RWPE1 (cell line): ENCODE measurements at regions not wholly inside any gene's neighbourhood (a gene's known extent, or its start where the extent isn't known, plus 50 kb on each side); places are given as distances from the start of the nearest gene placed in this dataset.

ENCODE experiments used
- CTCF ChIA-PET: fragments of 350-600 bp; sonication (Branson Sonifier 250); formaldehyde crosslinking; extraction: SDS; loops from one replicate; lab custom pipeline; 2021; lab: Yijun Ruan, JAX
- POLR2A ChIA-PET: fragments of 400-600 bp; formaldehyde crosslinking; extraction: SDS; loops from one replicate; lab custom pipeline; 2020; ENCODE audit warnings: antibody characterized with exemption; ENCODE audit not compliant: low non-redundant PET; lab: Yijun Ruan, JAX
- DNase-seq: peaks from one replicate; pipeline ENCODE4 v3.0.0; 2012; ENCODE audit warnings: low spot score
- H3K27ac ChIP-seq: fragments of 450-650 bp; 2 replicates; pipeline ENCODE4 v1.5.1; 2017
- TF ChIP-seq, protein P1 (sequence below): fragments of 450-650 bp; conservative IDR thresholded peaks from 2 replicates; pipeline ENCODE4 v1.5.1; 2017; ENCODE audit warnings: low read depth, mild to moderate bottlenecking

DNA sequence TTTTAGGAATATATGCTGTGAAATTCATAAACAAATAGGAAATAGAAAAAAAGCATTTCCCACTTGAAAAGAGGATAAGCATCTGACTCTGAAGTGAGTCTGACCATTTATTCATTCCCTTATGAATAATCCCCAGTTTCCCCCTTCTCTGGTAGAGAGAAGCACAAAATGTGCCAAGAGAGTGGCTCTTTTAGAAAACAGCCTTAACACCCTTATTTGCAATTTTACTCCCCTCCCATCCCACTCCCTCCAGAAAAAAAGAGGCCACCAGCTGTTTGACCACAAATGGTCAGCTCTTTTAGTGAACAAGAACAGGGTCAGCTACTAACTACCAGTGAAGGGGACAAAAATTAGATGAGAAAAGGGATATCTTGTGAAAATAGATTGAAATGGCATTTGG lies 184.5 kb upstream of the ADAMTS9 start:
- H3K27ac ChIP-seq, result no peak overlapping the region
- ChIA-PET POLR2A (no interaction called here), CTCF (no interaction called here)
- TF ChIP-seq, protein P1, sequence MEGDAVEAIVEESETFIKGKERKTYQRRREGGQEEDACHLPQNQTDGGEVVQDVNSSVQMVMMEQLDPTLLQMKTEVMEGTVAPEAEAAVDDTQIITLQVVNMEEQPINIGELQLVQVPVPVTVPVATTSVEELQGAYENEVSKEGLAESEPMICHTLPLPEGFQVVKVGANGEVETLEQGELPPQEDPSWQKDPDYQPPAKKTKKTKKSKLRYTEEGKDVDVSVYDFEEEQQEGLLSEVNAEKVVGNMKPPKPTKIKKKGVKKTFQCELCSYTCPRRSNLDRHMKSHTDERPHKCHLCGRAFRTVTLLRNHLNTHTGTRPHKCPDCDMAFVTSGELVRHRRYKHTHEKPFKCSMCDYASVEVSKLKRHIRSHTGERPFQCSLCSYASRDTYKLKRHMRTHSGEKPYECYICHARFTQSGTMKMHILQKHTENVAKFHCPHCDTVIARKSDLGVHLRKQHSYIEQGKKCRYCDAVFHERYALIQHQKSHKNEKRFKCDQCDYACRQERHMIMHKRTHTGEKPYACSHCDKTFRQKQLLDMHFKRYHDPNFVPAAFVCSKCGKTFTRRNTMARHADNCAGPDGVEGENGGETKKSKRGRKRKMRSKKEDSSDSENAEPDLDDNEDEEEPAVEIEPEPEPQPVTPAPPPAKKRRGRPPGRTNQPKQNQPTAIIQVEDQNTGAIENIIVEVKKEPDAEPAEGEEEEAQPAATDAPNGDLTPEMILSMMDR, result no peak
- DNase-seq, result no peak

DNA sequence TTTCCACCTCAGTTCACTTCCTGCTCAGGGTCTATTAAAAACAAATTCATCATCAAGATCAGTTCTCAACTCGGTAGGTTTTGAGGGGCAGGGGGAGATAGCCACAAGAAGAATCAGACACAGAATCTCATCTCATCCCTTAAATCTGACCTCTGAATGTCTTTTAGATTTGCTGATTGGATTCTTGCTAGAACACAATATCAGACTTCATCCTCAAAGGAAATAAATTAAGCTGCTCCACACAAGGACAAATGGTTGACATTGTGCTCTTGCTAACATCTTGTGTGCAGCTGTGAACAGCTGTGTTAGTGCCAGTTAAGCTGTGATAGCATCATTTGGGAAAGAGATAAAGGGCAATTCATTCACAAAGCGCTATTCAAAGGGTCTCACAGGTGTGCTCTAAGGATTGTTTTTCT lies 184.0 kb upstream of the ADAMTS9 start:
- CTCF ChIA-PET, result interaction anchor here (0.6 kb wide), 1 partner anchor 334 kb away, joined by 3 read pairs; no protein-coding TSS in a partner anchor
- no peak overlapping the region for H3K27ac ChIP-seq
- POLR2A ChIA-PET, result no interaction called here
- DNase-seq, result no peak
- TF ChIP-seq, protein P1, result no peak

DNA sequence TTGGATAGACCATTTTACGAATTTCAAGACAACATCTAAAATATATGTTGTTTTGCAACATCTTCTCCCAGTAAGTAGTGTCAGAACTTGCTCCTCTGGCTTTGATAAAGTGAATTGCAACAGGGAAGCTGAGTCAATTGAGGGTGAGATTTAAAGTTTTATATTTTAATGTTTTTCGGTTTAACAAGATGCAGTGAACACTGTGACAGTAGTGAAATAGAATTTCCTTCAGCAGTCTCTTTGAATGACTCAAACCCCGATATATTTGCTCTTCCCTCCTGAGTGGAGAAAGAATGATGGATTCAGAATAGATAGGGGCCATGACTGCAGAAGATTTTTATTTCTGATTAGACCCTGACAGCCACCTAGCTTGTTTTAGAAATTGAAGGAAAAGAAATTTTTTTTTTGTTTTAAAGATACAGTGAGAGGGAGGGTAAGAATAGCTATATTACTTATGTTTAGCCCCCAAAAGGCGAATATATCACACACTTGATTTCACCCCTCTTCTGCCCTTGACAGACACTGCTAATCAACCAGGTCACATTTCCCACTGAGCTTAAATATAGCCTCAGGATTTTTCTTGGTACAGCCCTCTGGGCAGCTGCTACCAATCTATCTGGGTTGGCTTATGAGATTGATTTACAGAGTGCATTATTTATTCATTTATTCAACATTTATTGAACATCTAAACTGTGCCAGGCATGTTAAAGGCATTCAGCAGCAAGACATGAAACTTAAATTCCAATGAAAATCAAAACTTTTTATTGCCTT lies 183.3 kb upstream of the ADAMTS9 start:
- H3K27ac ChIP-seq, result no peak overlapping the region
- ChIA-PET POLR2A (no interaction called here), CTCF (interaction anchor here (0.6 kb wide), 1 partner anchor 335 kb away, joined by 3 read pairs; no protein-coding TSS in a partner anchor)
- TF ChIP-seq, protein P1, result no peak
- no peak for DNase-seq

DNA sequence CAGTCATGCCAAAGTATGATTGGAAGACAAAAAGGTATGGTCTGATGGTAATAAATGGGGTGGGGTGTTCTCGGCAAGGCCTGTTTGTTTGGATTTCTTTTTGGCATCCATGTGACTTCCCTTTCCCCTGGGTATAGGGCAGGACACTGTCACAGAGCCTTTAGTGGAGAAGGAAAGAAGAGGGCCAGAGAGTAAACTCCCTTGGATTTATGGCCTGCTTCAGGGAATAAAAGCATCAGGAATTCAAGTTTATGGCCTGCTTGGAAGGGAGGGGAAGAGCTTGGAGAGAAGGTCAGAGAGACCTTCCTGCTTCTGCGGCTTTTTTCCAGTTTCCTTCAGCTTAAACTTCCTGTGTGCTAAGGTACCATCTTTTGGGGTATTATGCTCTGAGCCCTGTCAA lies 179.4 kb upstream of the ADAMTS9 start:
- no peak overlapping the region for H3K27ac ChIP-seq
- CTCF ChIA-PET, result no interaction called here
- TF ChIP-seq, protein P1, result no peak
- POLR2A ChIA-PET, result no interaction called here
- DNase-seq, result no peak

DNA sequence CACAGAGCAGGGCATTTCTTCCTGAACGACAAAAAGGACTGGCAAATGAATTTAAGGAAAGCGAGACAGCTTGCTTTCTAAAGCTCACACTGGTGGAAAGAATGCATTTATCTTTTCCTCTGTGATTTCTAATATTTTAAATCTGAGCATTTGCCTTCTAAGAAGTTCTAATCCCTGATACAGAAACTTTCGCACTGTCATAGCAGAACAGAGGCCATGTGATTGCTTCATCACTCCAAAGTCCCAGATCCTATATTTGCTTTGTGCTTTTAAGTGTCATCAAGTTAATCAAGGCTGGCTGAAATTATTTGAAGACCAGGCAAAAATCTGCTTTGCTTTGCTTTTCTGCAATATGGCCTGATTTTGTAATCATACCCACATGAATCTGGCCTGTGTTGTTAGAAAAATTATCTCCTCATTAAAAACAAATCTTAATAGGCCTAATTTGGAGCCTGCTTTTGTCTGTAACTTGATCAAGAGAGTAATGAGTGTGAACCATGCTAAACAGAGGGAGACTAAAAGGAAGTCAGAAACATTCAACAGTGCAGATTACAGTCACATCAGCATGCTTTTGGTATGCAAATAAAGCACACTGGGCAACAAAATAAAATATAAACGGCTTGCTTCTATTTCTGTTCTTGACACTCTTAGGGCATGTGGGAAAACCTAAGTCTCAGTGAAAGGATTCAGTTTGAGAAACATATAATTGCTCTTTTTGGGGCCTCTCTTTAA lies 178.2 kb upstream of the ADAMTS9 start:
- TF ChIP-seq, protein P1, result no peak
- no peak overlapping the region for H3K27ac ChIP-seq
- no peak for DNase-seq
- ChIA-PET CTCF (no interaction called here), POLR2A (no interaction called here)

DNA sequence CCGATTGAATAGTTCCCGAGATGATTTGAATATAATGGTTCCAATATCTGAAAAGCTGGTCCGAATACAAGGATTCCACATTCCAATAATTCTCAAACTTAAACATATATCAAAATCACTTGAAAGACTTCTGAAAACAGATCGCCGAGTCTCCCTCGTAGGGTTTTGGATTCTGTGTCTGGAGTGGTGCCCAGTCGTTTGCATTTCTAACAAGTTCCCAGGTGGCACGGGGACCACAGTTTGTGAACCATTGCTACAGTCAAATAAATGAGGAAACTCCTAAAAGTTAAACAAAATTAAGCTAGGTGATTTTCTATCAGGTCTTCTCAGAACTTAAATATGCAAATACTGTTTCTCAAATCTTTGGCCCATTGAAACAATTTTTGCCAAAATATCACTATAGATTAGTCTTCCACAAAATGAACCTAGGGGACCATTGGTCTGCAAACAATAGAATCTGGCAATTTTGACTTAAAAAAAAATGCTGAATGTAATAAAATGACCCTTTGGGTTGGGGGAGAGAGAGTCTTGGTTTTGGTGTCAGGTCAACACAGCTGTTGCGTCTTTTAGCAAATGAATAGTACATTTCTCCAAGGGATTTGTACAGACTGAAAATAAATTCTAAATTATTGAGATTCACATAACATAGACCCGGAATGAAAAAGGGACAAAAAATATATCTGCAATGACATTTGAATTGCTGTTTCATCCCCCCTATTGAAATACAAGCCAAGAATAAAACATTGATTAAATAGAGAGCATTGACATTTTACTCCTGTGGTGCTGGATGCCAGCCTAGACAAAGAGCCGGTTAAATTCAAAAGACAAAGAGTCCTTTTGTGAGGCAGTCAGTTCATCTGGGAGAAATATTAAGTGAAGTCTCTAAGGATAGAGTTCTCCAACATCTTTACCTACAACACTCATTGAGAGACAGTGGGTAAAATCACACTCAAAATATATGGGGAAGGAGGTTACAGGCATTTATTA lies 175.7 kb upstream of the ADAMTS9 start:
- no peak for DNase-seq
- ChIA-PET POLR2A (no interaction called here), CTCF (no interaction called here)
- H3K27ac ChIP-seq, result no peak overlapping the region
- TF ChIP-seq, protein P1, result no peak
